Cardiac muscle cell (in vitro differentiated cells and primary cell): ENCODE measurements at regions not wholly inside any gene's neighbourhood (a gene's known extent, or its start where the extent isn't known, plus 50 kb on each side); places are given as distances from the start of the nearest gene placed in this dataset.

ENCODE experiments used
- DNase-seq, 2 donors: peaks; one replicate each; pipeline versions ENCODE4 v3.0.0 to v3.0.0-alpha.2; 2010 to 2017; ENCODE audit warnings: low read depth in 1 of 2, low spot score in 1 of 2
- H3K27ac ChIP-seq: fragments of 200-600 bp; sonication (generic); 2 replicates; pipeline ENCODE4 v1.5.1; 2016
- H3K27me3 ChIP-seq: fragments of 200-600 bp; sonication (generic); 2 replicates; pipeline ENCODE4 v1.6.0; 2016; ENCODE audit warnings: control low read depth
- H3K36me3 ChIP-seq: fragments of 200-600 bp; sonication (generic); 2 replicates; pipeline ENCODE4 v1.5.1; 2016; ENCODE audit warnings: control low read depth
- H3K4me1 ChIP-seq: fragments of 200-600 bp; sonication (generic); 2 replicates; pipeline ENCODE4 v1.8.1; 2017; ENCODE audit warnings: low read depth, mild to moderate bottlenecking, mixed run types
- H3K4me3 ChIP-seq: fragments of 200-600 bp; sonication (generic); 2 replicates; pipeline ENCODE4 v1.5.1; 2016; ENCODE audit warnings: mild to moderate bottlenecking
- H3K9me3 ChIP-seq: fragments of 200-600 bp; sonication (generic); 2 replicates; pipeline ENCODE4 v1.5.1; 2017; ENCODE audit warnings: low read depth, mild to moderate bottlenecking, control low read depth
- CTCF ChIP-seq: IDR thresholded peaks from 2 replicates; pipeline ENCODE4 v1.5.1; 2012; ENCODE audit warnings: low read depth, mild to moderate bottlenecking, low read length

GRCh38 chr6:15852289-15852688, 189.5 kb upstream of the DTNBP1 start:
- TF ChIP-seq CTCF = no peak

GRCh38 chr6:15849395-15849794, 186.6 kb upstream of the DTNBP1 start:
- Histone ChIP-seq H3K9me3 (no peaks in the 10 kb centered on the region), H3K27me3 (no peaks in the 10 kb centered on the region), H3K36me3 (no peaks in the 10 kb centered on the region), H3K27ac (no peak overlapping the region), H3K4me1 (peaks cover 17% of the 10 kb centered on the region), H3K4me3 (no peak overlapping the region)
- no peak for TF ChIP-seq CTCF
- DNase-seq = no peak

More at GRCh38 chr6:15852289-15852688, 189.5 kb upstream of the DTNBP1 start:
- Histone ChIP-seq H3K27ac (no peak overlapping the region), H3K9me3 (no peaks in the 10 kb centered on the region), H3K36me3 (no peaks in the 10 kb centered on the region), H3K4me3 (no peak overlapping the region), H3K27me3 (no peaks in the 10 kb centered on the region), H3K4me1 (no peaks in the 10 kb centered on the region)
- DNase-seq = no peak

- H3K36me3 ChIP-seq = no peaks in the 10 kb centered on the region
- TF ChIP-seq CTCF = no peak
- no peak for DNase-seq
- no peaks in the 10 kb centered on the region for H3K27me3 ChIP-seq
- no peak overlapping the region for H3K4me3 ChIP-seq
- H3K9me3 ChIP-seq = no peaks in the 10 kb centered on the region
- peak overlapping the region; percentile 85 for H3K27ac ChIP-seq
- H3K4me1 ChIP-seq = peaks cover 31% of the 10 kb centered on the region
These were observed 182.7 kb upstream of the DTNBP1 start for GRCh38 chr6:15845492-15845891.

- no peaks in the 10 kb centered on the region for H3K9me3 ChIP-seq
- H3K4me1 ChIP-seq = peaks cover 31% of the 10 kb centered on the region
- H3K36me3 ChIP-seq = no peaks in the 10 kb centered on the region
- no peak overlapping the region for H3K4me3 ChIP-seq
- TF ChIP-seq CTCF = no peak
- no peaks in the 10 kb centered on the region for H3K27me3 ChIP-seq
- DNase-seq = no peak
- no peak overlapping the region for H3K27ac ChIP-seq
These were observed 180.9 kb upstream of the DTNBP1 start for GRCh38 chr6:15843764-15844163.

GRCh38 chr6:15843226-15843625, 180.4 kb upstream of the DTNBP1 start:
- Histone ChIP-seq H3K4me1 (peaks cover 31% of the 10 kb centered on the region), H3K9me3 (no peaks in the 10 kb centered on the region), H3K4me3 (no peak overlapping the region), H3K27me3 (no peaks in the 10 kb centered on the region), H3K36me3 (no peaks in the 10 kb centered on the region), H3K27ac (no peak overlapping the region)
- no peak for TF ChIP-seq CTCF
- no peak for DNase-seq

GRCh38 chr6:15842727-15843117, 179.9 kb upstream of the DTNBP1 start:
- no peaks in the 10 kb centered on the region for H3K27me3 ChIP-seq
- H3K36me3 ChIP-seq = no peaks in the 10 kb centered on the region
- H3K4me3 ChIP-seq = no peak overlapping the region
- H3K9me3 ChIP-seq = no peaks in the 10 kb centered on the region
- no peak overlapping the region for H3K27ac ChIP-seq
- no peak for TF ChIP-seq CTCF
- DNase-seq = peak in 1 of 2 donors; percentile 26
- H3K4me1 ChIP-seq = peaks cover 31% of the 10 kb centered on the region
